ENCODE measurements at regions not wholly inside any gene's neighbourhood (a gene's known extent, or its start where the extent isn't known, plus 50 kb on each side); places are given as distances from the start of the nearest gene placed in this dataset.
A peak's percentile ranks its signal among the peaks of the same experiment; 100 is the strongest.

DNA sequence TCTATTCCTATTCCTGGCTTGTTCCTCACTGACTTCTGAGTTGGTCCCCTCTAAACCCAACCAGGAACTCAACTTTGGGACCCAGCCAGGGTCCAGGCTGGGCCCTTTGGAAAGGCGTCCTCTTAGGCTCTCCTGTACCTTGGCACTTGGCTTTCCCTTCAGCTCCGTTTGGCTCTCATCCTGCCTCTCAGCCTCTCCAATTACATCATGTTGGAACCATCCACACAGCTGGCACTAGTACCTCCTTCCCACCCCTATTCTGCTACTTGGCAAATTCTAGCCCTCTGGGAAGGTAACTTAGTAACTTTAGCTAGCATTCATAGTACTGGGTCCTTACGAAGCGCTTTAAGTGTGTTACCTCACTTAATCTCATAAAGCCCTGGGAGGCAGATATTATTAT lies 205.3 kb upstream of the HABP2 start:
- TF ChIP-seq, protein P1, sequence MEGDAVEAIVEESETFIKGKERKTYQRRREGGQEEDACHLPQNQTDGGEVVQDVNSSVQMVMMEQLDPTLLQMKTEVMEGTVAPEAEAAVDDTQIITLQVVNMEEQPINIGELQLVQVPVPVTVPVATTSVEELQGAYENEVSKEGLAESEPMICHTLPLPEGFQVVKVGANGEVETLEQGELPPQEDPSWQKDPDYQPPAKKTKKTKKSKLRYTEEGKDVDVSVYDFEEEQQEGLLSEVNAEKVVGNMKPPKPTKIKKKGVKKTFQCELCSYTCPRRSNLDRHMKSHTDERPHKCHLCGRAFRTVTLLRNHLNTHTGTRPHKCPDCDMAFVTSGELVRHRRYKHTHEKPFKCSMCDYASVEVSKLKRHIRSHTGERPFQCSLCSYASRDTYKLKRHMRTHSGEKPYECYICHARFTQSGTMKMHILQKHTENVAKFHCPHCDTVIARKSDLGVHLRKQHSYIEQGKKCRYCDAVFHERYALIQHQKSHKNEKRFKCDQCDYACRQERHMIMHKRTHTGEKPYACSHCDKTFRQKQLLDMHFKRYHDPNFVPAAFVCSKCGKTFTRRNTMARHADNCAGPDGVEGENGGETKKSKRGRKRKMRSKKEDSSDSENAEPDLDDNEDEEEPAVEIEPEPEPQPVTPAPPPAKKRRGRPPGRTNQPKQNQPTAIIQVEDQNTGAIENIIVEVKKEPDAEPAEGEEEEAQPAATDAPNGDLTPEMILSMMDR (IDR thresholded peaks at IDR 0.05; ENCODE audit: low read depth, low read length): no peak
- DNase-seq (ENCODE audit: low read depth in 2 of 2): no peak

GRCh38 chr10:113348694-113349093 lies 204.2 kb upstream of the HABP2 start:
- no peak overlapping the region for H3K4me3 ChIP-seq (replicated peaks in 1 of 2; ENCODE audit: low read depth in 2 of 2, low read length in 2 of 2)
- no peak for DNase-seq (ENCODE audit: low read depth in 2 of 2)
- TF ChIP-seq, protein P1 (IDR thresholded peaks at IDR 0.05; ENCODE audit: low read depth, low read length): no peak

More for the DNA sequence above, 205.3 kb upstream of the HABP2 start:
- H3K4me3 ChIP-seq (replicated peaks in 1 of 2; ENCODE audit: low read depth in 2 of 2, low read length in 2 of 2): no peak overlapping the region

GRCh38 chr10:113350311-113351040 lies 202.4 kb upstream of the HABP2 start:
- TF ChIP-seq, protein P1 (IDR thresholded peaks at IDR 0.05; ENCODE audit: low read depth, low read length): no peak
- no peak overlapping the region for H3K4me3 ChIP-seq (replicated peaks in 1 of 2; ENCODE audit: low read depth in 2 of 2, low read length in 2 of 2)
- no peak for DNase-seq (ENCODE audit: low read depth in 2 of 2)

DNA sequence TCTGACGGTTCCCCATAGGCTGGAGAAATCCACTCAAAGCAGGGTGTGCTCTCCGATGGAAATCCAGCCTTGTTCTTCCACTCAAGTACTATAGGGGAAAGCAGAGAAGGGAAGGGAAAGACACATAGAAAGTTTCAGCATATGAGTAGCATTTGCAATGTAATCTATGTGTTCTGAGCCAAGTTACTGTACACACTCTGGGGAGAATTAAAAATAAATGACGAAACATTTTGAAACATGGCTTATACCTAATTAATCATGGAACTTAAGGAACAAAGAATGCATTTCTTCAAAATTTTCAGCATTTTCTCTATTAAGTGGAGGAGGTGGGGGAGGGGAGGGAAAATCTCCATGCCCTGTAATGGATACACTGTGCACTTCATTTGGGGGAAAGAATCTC lies 198.1 kb upstream of the HABP2 start:
- TF ChIP-seq, protein P1 (IDR thresholded peaks at IDR 0.05; ENCODE audit: low read depth, low read length): no peak
- DNase-seq (ENCODE audit: low read depth in 2 of 2): no peak
- H3K4me3 ChIP-seq (replicated peaks in 1 of 2; ENCODE audit: low read depth in 2 of 2, low read length in 2 of 2): no peak overlapping the region

GRCh38 chr10:113356794-113357680 lies 195.8 kb upstream of the HABP2 start:
- H3K4me3 ChIP-seq (replicated peaks in 1 of 2; ENCODE audit: low read depth in 2 of 2, low read length in 2 of 2): no peak overlapping the region
- DNase-seq (ENCODE audit: low read depth in 2 of 2): peak in 1 of 2 donors; percentile 2

DNA sequence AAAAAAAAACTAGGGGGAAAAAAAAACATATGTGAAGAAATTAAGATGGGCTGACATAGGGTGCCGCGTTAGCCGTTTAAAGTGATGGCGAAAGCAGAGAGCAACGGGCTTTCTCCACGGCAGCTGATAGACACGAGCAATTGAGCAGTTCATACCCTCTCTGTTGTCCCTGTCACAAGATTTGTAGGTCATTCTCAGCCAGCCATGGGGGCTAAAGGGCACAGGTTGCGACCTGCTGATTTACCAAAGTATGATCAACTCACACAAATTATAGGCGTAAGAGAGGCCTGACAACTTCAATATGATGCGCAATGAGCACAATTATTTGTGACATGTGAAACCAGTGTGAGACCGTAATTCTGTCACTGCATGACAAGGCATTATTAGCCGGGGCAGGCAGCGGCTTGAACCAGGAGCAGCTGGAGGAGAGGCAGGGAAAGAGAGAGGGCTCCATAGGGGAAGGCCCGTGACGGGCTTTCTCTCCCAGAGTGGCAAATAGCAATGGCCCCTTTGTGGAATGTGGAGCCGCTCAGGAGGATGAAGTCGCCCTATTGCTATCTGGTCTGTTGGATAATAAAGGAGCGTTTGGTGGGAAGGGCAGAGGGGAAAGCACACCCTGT lies 195.1 kb upstream of the HABP2 start:
- DNase-seq (ENCODE audit: low read depth in 2 of 2): no peak
- no peak overlapping the region for H3K4me3 ChIP-seq (replicated peaks in 1 of 2; ENCODE audit: low read depth in 2 of 2, low read length in 2 of 2)
- TF ChIP-seq, protein P1 (IDR thresholded peaks at IDR 0.05; ENCODE audit: low read depth, low read length): no peak

More at GRCh38 chr10:113356794-113357680, 195.8 kb upstream of the HABP2 start:
- TF ChIP-seq, protein P1 (IDR thresholded peaks at IDR 0.05; ENCODE audit: low read depth, low read length): no peak

Data from cardiac fibroblast (primary cell).